H1 (cell line): ENCODE measurements at regions not wholly inside any gene's neighbourhood (a gene's known extent, or its start where the extent isn't known, plus 50 kb on each side); places are given as distances from the start of the nearest gene placed in this dataset.

Experiments used
- MAFK ChIP-seq: IDR thresholded peaks from 2 replicates; pipeline ENCODE4 v1.6.1; 2012; ENCODE audit warnings: low read depth, mild to moderate bottlenecking, improper control_type of control experiment, low read length
- POLR2A ChIP-seq, 2 experiments: IDR thresholded peaks; 1 replicate in 1 of 2; 2 replicates in 1 of 2; pipeline ENCODE4 v1.6.1; 2011; ENCODE audit warnings: low read depth in 2 of 2, low read length in 2 of 2, mild to moderate bottlenecking in 2 of 2; ENCODE audit errors: control extremely low read depth in 1 of 2
- TBP ChIP-seq: IDR thresholded peaks from 2 replicates; pipeline ENCODE4 v1.6.1; 2011; ENCODE audit warnings: low read depth, low read length, improper control_type of control experiment
- USF2 ChIP-seq: IDR thresholded peaks from 2 replicates; pipeline ENCODE4 v1.6.1; 2011; ENCODE audit warnings: low read length, improper control_type of control experiment

GRCh38 chrX:20452487-20452886 is 185.8 kb upstream of the RPS6KA3 start (continued):
- no peak for TF ChIP-seq USF2
- TF ChIP-seq MAFK = no peak
- TF ChIP-seq POLR2A (IDR thresholded peaks at IDR 0.05; ENCODE audit: control extremely low read depth in 1 of 2, low read depth in 2 of 2, low read length in 2 of 2) = no peak
- no peak for TF ChIP-seq TBP
